ENCODE measurements at regions not wholly inside any gene's neighbourhood (a gene's known extent, or its start where the extent isn't known, plus 50 kb on each side); places are given as distances from the start of the nearest gene placed in this dataset.

GRCh38 chr15:29933042-29933803, 111.0 kb upstream of the TJP1 start:
- Histone ChIP-seq H3K4me3 (ENCODE audit: insufficient read depth in 1 of 2, low read depth in 1 of 2, low read length in 2 of 2) (no peak overlapping the region), H3K4me2 (ENCODE audit: low read length, poor library complexity, severe bottlenecking) (no peak overlapping the region), H2BK12ac (ENCODE audit: low read length in 2 of 2) (no peak overlapping the region), H3K9me3 (ENCODE audit: control insufficient read depth, low read length) (no peaks in the 10 kb centered on the region), H3K27me3 (ENCODE audit: control insufficient read depth in 1 of 2, insufficient read depth in 1 of 2, low read length in 2 of 2) (no peaks in the 10 kb centered on the region), H3K9ac (ENCODE audit: low read length) (no peak overlapping the region), H3K27ac (ENCODE audit: low read length, poor library complexity, severe bottlenecking) (no peak overlapping the region), H4K8ac (ENCODE audit: low read length) (no peak overlapping the region), H2BK5ac (ENCODE audit: low read depth, low read length, poor library complexity, severe bottlenecking) (no peak overlapping the region), H3K4me1 (ENCODE audit: control insufficient read depth, insufficient read depth, low read depth, low read length) (peaks cover 3% of the 10 kb centered on the region), H3K79me1 (replicated peaks; ENCODE audit: low read length, poor library complexity, severe bottlenecking) (no peaks in the 10 kb centered on the region), H2BK15ac (ENCODE audit: low read depth, poor library complexity, severe bottlenecking) (no peak overlapping the region), H3K36me3 (ENCODE audit: control insufficient read depth in 1 of 2, insufficient read depth in 2 of 2, low read depth in 1 of 2, low read length in 2 of 2) (no peaks in the 10 kb centered on the region), H2BK120ac (ENCODE audit: low read depth, low read length) (no peak overlapping the region), H3K14ac (ENCODE audit: low read length in 2 of 2) (no peak overlapping the region), H4K91ac (ENCODE audit: low read length) (no peak overlapping the region), H2AK5ac (ENCODE audit: low read length, severe bottlenecking) (no peak overlapping the region), H2AFZ (ENCODE audit: low read depth, low read length) (no peak overlapping the region), H3K18ac (ENCODE audit: low read depth in 1 of 2, low read length in 2 of 2) (no peak overlapping the region), H3K23ac (ENCODE audit: low read length in 2 of 2) (no peak overlapping the region), H3K4ac (ENCODE audit: low read depth in 1 of 2, low read length in 2 of 2) (no peak overlapping the region)
- DNase-seq: no peak
- WGBS: 81% methylated on average over 1 of the region's 3 CpGs

- no peak overlapping the region for H3K4ac ChIP-seq (ENCODE audit: low read depth in 1 of 2, low read length in 2 of 2)
- H3K23ac ChIP-seq (ENCODE audit: low read length in 2 of 2): no peak overlapping the region
- no peak overlapping the region for H2BK120ac ChIP-seq (ENCODE audit: low read depth, low read length)
- no peak overlapping the region for H3K27ac ChIP-seq (ENCODE audit: low read length, poor library complexity, severe bottlenecking)
- no peak overlapping the region for H3K18ac ChIP-seq (ENCODE audit: low read depth in 1 of 2, low read length in 2 of 2)
- peaks cover 20% of the 10 kb centered on the region for H3K4me1 ChIP-seq (ENCODE audit: control insufficient read depth, insufficient read depth, low read depth, low read length)
- H4K91ac ChIP-seq (ENCODE audit: low read length): no peak overlapping the region
- no peak for DNase-seq
- H3K79me1 ChIP-seq (replicated peaks; ENCODE audit: low read length, poor library complexity, severe bottlenecking): no peaks in the 10 kb centered on the region
- peaks cover 0 to 5% of the 10 kb centered on the region in 2 experiments for H3K27me3 ChIP-seq (ENCODE audit: control insufficient read depth in 1 of 2, insufficient read depth in 1 of 2, low read length in 2 of 2)
- H2BK12ac ChIP-seq (ENCODE audit: low read length in 2 of 2): no peak overlapping the region
- H3K4me3 ChIP-seq (ENCODE audit: insufficient read depth in 1 of 2, low read depth in 1 of 2, low read length in 2 of 2): no peak overlapping the region
- H2BK5ac ChIP-seq (ENCODE audit: low read depth, low read length, poor library complexity, severe bottlenecking): no peak overlapping the region
- no peak overlapping the region for H3K14ac ChIP-seq (ENCODE audit: low read length in 2 of 2)
- no peak overlapping the region for H3K9ac ChIP-seq (ENCODE audit: low read length)
- no peak overlapping the region for H2AFZ ChIP-seq (ENCODE audit: low read depth, low read length)
- H4K8ac ChIP-seq (ENCODE audit: low read length): no peak overlapping the region
- no peak overlapping the region for H3K4me2 ChIP-seq (ENCODE audit: low read length, poor library complexity, severe bottlenecking)
- H2AK5ac ChIP-seq (ENCODE audit: low read length, severe bottlenecking): no peak overlapping the region
- H3K36me3 ChIP-seq (ENCODE audit: control insufficient read depth in 1 of 2, insufficient read depth in 2 of 2, low read depth in 1 of 2, low read length in 2 of 2): no peaks in the 10 kb centered on the region
- WGBS: 94% methylated on average over 2 of the region's 2 CpGs
- no peaks in the 10 kb centered on the region for H3K9me3 ChIP-seq (ENCODE audit: control insufficient read depth, low read length)
- H2BK15ac ChIP-seq (ENCODE audit: low read depth, poor library complexity, severe bottlenecking): no peak overlapping the region
Observed at GRCh38 chr15:29926083-29926388, 103.8 kb upstream of the TJP1 start.

DNA sequence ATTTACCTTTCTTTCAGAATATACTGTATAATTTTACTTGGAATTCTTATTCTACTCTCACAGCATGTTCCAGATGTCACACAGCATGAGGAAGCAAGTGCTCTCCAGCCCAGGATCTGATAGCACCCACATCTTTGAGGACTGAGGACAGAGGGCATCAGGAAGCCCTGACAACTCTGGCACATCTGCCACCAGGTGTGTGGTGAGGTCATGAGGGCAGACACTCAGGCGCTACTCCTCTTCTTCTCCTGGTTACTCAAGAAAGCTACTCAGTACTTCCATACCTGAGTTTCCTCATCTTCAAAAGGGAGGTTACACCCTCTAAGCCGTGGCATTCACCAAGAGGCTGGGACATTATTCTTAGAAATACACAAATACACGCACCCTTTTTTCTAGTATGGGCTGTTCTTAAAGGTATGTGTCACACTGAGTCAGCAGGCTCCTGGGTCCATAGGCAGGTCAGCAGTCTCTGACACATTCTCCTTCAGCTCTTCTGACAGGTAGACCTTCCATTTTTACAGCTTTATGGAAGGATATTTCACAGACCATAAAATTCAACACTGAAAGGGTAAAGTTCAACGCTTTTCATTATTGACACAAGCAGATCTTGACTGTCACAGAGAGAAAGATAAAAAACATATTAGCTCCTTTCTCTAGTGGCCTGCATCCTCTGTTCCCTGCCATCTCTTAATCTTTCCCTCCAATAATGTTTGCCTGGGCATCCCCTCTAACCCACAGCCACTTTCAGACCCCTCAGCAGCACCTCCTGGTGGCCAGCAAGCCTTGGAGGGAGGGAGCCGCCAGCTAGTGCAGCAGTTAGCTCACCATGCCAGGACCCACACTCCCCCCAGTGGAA, 103.2 kb upstream of the TJP1 start:
- H3K9ac ChIP-seq (ENCODE audit: low read length): no peak overlapping the region
- WGBS: 60% methylated on average over 4 of the region's 5 CpGs
- no peak overlapping the region for H3K23ac ChIP-seq (ENCODE audit: low read length in 2 of 2)
- H3K14ac ChIP-seq (ENCODE audit: low read length in 2 of 2): peak overlapping the region in 1 of 2 experiments; percentile 35
- no peaks in the 10 kb centered on the region for H3K36me3 ChIP-seq (ENCODE audit: control insufficient read depth in 1 of 2, insufficient read depth in 2 of 2, low read depth in 1 of 2, low read length in 2 of 2)
- no peak overlapping the region for H2AFZ ChIP-seq (ENCODE audit: low read depth, low read length)
- H2BK5ac ChIP-seq (ENCODE audit: low read depth, low read length, poor library complexity, severe bottlenecking): no peak overlapping the region
- H3K18ac ChIP-seq (ENCODE audit: low read depth in 1 of 2, low read length in 2 of 2): no peak overlapping the region
- H3K9me3 ChIP-seq (ENCODE audit: control insufficient read depth, low read length): no peaks in the 10 kb centered on the region
- no peak overlapping the region for H4K8ac ChIP-seq (ENCODE audit: low read length)
- peaks cover 0 to 10% of the 10 kb centered on the region in 2 experiments for H3K27me3 ChIP-seq (ENCODE audit: control insufficient read depth in 1 of 2, insufficient read depth in 1 of 2, low read length in 2 of 2)
- no peak overlapping the region for H3K4ac ChIP-seq (ENCODE audit: low read depth in 1 of 2, low read length in 2 of 2)
- no peak overlapping the region for H2BK120ac ChIP-seq (ENCODE audit: low read depth, low read length)
- peak overlapping the region; percentile 77 for H2AK5ac ChIP-seq (ENCODE audit: low read length, severe bottlenecking)
- H2BK15ac ChIP-seq (ENCODE audit: low read depth, poor library complexity, severe bottlenecking): no peak overlapping the region
- peak overlapping the region; percentile 86 for H3K27ac ChIP-seq (ENCODE audit: low read length, poor library complexity, severe bottlenecking)
- peak overlapping the region; percentile 44 for H4K91ac ChIP-seq (ENCODE audit: low read length)
- peak overlapping the region; percentile 51 to 58 for H2BK12ac ChIP-seq (ENCODE audit: low read length in 2 of 2)
- no peaks in the 10 kb centered on the region for H3K79me1 ChIP-seq (replicated peaks; ENCODE audit: low read length, poor library complexity, severe bottlenecking)
- no peak overlapping the region for H3K4me2 ChIP-seq (ENCODE audit: low read length, poor library complexity, severe bottlenecking)
- DNase-seq: peak; percentile 77
- no peak overlapping the region for H3K4me3 ChIP-seq (ENCODE audit: insufficient read depth in 1 of 2, low read depth in 1 of 2, low read length in 2 of 2)
- peaks cover 21% of the 10 kb centered on the region for H3K4me1 ChIP-seq (ENCODE audit: control insufficient read depth, insufficient read depth, low read depth, low read length)

GRCh38 chr15:29924750-29925149, 102.5 kb upstream of the TJP1 start:
- no peak overlapping the region for H3K4me2 ChIP-seq (ENCODE audit: low read length, poor library complexity, severe bottlenecking)
- no peak overlapping the region for H2BK5ac ChIP-seq (ENCODE audit: low read depth, low read length, poor library complexity, severe bottlenecking)
- DNase-seq: peak; percentile 61
- H2BK12ac ChIP-seq (ENCODE audit: low read length in 2 of 2): peak overlapping the region in 1 of 2 experiments; percentile 11
- H3K4me3 ChIP-seq (ENCODE audit: insufficient read depth in 1 of 2, low read depth in 1 of 2, low read length in 2 of 2): no peak overlapping the region
- no peak overlapping the region for H3K23ac ChIP-seq (ENCODE audit: low read length in 2 of 2)
- no peak overlapping the region for H3K4ac ChIP-seq (ENCODE audit: low read depth in 1 of 2, low read length in 2 of 2)
- H3K14ac ChIP-seq (ENCODE audit: low read length in 2 of 2): no peak overlapping the region
- H3K18ac ChIP-seq (ENCODE audit: low read depth in 1 of 2, low read length in 2 of 2): peak overlapping the region in 1 of 2 experiments; percentile 38
- peak overlapping the region; percentile 86 for H3K27ac ChIP-seq (ENCODE audit: low read length, poor library complexity, severe bottlenecking)
- no peaks in the 10 kb centered on the region for H3K9me3 ChIP-seq (ENCODE audit: control insufficient read depth, low read length)
- H2BK15ac ChIP-seq (ENCODE audit: low read depth, poor library complexity, severe bottlenecking): no peak overlapping the region
- H4K8ac ChIP-seq (ENCODE audit: low read length): peak overlapping the region; percentile 12
- H3K4me1 ChIP-seq (ENCODE audit: control insufficient read depth, insufficient read depth, low read depth, low read length): peaks cover 25% of the 10 kb centered on the region
- H3K27me3 ChIP-seq (ENCODE audit: control insufficient read depth in 1 of 2, insufficient read depth in 1 of 2, low read length in 2 of 2): peaks cover 0 to 17% of the 10 kb centered on the region in 2 experiments
- WGBS: 0% methylated on average over 4 of the region's 4 CpGs
- H2AK5ac ChIP-seq (ENCODE audit: low read length, severe bottlenecking): peak overlapping the region; percentile 41
- H3K9ac ChIP-seq (ENCODE audit: low read length): no peak overlapping the region
- no peak overlapping the region for H2AFZ ChIP-seq (ENCODE audit: low read depth, low read length)
- H2BK120ac ChIP-seq (ENCODE audit: low read depth, low read length): no peak overlapping the region
- H3K36me3 ChIP-seq (ENCODE audit: control insufficient read depth in 1 of 2, insufficient read depth in 2 of 2, low read depth in 1 of 2, low read length in 2 of 2): no peaks in the 10 kb centered on the region
- H3K79me1 ChIP-seq (replicated peaks; ENCODE audit: low read length, poor library complexity, severe bottlenecking): no peaks in the 10 kb centered on the region
- H4K91ac ChIP-seq (ENCODE audit: low read length): no peak overlapping the region
